Retinal pigment epithelial cell (primary cell): ENCODE measurements at regions not wholly inside any gene's neighbourhood (a gene's known extent, or its start where the extent isn't known, plus 50 kb on each side); places are given as distances from the start of the nearest gene placed in this dataset.

Experiments
- DNase-seq: peaks from one replicate; pipeline ENCODE4 v3.0.0-alpha.2; 2010; ENCODE audit warnings: low read depth
- H3K4me3 ChIP-seq: 2 replicates; pipeline ENCODE4 v1.5.1; 2011; ENCODE audit warnings: mild to moderate bottlenecking, low read length, control low read depth, moderate library complexity
- TF ChIP-seq, protein P1 (sequence below): conservative IDR thresholded peaks from 2 replicates; pipeline ENCODE4 v1.5.1; 2011; ENCODE audit warnings: low read depth, low read length, control low read depth, inconsistent platforms

DNA sequence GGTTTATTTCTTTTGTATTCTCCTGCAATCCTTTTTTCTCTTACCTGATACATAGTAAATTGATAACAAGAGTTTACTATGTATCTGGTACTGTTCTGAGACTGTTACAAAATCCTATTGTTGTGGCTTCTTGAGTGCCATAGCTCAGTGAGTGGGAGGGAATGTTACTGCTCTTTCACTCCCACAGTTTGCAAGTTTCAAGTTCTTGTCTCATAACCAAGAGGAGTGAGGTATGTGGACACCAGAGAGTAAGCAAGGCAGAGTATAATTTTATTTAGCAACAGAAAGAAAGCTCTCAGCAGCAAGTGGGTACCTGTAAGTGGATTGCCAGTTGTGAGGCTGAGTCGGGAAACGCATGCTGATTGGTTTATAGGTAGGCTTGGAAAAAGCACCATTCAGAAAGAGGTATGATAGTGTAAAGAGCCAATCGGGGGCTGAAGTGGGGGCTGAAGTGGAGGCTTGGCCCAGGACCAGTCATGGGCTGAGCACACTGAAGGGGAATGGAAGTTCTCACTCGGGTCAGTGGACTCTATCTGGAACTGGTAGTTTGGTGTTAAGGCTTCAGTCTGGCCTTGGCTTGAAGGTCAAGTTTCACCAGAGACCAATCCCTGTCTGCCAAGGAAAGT is 850.8 kb downstream of the TMTC2 start:
- TF ChIP-seq, protein P1, sequence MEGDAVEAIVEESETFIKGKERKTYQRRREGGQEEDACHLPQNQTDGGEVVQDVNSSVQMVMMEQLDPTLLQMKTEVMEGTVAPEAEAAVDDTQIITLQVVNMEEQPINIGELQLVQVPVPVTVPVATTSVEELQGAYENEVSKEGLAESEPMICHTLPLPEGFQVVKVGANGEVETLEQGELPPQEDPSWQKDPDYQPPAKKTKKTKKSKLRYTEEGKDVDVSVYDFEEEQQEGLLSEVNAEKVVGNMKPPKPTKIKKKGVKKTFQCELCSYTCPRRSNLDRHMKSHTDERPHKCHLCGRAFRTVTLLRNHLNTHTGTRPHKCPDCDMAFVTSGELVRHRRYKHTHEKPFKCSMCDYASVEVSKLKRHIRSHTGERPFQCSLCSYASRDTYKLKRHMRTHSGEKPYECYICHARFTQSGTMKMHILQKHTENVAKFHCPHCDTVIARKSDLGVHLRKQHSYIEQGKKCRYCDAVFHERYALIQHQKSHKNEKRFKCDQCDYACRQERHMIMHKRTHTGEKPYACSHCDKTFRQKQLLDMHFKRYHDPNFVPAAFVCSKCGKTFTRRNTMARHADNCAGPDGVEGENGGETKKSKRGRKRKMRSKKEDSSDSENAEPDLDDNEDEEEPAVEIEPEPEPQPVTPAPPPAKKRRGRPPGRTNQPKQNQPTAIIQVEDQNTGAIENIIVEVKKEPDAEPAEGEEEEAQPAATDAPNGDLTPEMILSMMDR, result no peak
- no peak overlapping the region for H3K4me3 ChIP-seq
- DNase-seq, result no peak

GRCh38 chr12:83536496-83536895 is 849.8 kb downstream of the TMTC2 start:
- DNase-seq, result no peak
- TF ChIP-seq, protein P1, result no peak
- no peak overlapping the region for H3K4me3 ChIP-seq

GRCh38 chr12:83528571-83528970 is 841.9 kb downstream of the TMTC2 start:
- no peak for DNase-seq

DNA sequence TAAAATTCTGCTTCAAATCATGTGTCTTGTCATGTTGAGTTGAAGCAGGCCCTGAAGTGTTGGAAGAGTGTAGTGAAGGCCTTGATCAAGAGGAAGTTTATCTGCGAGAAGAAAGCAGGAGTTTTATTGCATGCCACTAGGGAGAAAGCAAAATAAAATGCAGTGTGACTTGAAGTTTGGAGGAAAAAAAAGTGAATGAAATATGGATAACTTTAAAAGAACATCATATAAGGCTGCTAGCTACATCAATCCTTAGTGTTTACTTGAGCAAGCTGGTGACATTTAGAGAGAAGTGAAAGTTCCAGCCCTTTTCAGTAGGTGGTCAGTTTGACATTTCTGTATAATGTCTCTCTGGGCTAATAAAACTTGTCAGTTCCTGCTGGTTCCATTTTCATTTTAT is 841.1 kb downstream of the TMTC2 start:
- TF ChIP-seq, protein P1, result no peak
- no peak overlapping the region for H3K4me3 ChIP-seq
- DNase-seq, result no peak

More at GRCh38 chr12:83528571-83528970, 841.9 kb downstream of the TMTC2 start:
- no peak overlapping the region for H3K4me3 ChIP-seq
- TF ChIP-seq, protein P1, result no peak

DNA sequence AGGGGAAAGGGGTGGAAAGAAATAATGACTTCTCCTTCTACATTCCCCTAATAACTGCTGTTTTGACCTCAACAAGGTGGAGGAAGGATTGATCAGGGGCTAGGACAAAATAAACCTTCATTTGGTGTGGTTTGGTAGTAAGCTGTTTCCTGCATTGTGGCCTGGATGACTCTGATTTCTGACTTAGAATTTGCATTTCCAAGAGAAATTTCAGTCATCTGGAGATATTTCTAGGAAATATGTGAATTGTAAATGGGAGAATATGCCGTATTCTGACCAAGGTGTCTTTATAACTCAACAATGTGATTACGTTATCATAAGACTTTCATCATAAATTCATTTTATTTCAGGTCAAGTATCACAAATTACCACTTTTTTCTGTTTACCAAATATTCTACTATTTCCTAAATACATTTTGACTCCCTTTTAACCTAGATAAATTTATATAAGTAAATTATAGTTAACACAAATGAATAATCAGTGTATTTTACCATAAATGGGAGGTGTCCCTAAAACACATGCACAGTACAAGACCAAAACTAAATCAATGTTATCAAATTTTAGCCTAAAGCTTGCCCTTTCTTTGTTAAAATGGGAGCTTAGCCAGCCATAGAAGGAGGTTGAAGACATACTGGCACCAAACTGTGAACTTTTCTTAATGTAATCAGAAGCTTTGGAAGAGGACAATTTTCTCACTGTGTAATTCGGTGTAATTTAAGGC is 828.8 kb downstream of the TMTC2 start:
- TF ChIP-seq, protein P1, result no peak
- no peak overlapping the region for H3K4me3 ChIP-seq
- no peak for DNase-seq

DNA sequence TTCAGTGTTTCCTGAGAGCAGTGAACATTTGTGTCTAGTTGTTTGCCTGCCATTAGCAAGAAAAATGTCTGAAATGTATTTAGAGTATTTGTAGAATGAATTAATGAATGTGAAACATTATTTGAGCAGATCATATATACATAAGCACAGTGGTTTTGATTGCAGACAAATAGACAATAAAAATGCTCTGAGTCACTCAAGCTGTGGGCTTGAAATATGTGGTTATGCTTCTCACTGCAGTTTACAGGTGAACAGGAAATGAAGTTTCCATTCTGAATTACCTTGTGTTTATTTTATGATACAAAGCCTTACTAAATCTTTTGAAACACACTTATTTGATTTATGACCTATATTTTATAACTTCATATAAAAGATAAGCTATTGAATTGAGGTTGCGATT is 827.7 kb downstream of the TMTC2 start:
- TF ChIP-seq, protein P1, result no peak
- no peak for DNase-seq

GRCh38 chr12:83506841-83507240 is 820.1 kb downstream of the TMTC2 start:
- DNase-seq, result no peak
- TF ChIP-seq, protein P1, result no peak

More for the DNA sequence above, 827.7 kb downstream of the TMTC2 start:
- H3K4me3 ChIP-seq, result no peak overlapping the region

More at GRCh38 chr12:83506841-83507240, 820.1 kb downstream of the TMTC2 start:
- H3K4me3 ChIP-seq, result no peak overlapping the region
